ENCODE measurements at regions not wholly inside any gene's neighbourhood (a gene's known extent, or its start where the extent isn't known, plus 50 kb on each side); places are given as distances from the start of the nearest gene placed in this dataset.

- no peak for TF ChIP-seq EP300 (IDR thresholded peaks at IDR 0.05)
- no peak for TF ChIP-seq CTCF (IDR thresholded peaks at IDR 0.05)
- no peak for TF ChIP-seq POLR2A (IDR thresholded peaks at IDR 0.05; ENCODE audit: low read depth)
- no peak for TF ChIP-seq POLR2AphosphoS5 (IDR thresholded peaks at IDR 0.05)
Observed at GRCh38 chr3:72306800-72307341, 521.9 kb upstream of the PROK2 start.

Data from esophagus muscularis mucosa (tissue), 4 donors.